HG02610 (cell line): ENCODE measurements at regions not wholly inside any gene's neighbourhood (a gene's known extent, or its start where the extent isn't known, plus 50 kb on each side); places are given as distances from the start of the nearest gene placed in this dataset.
"Not testable (repeated sequence)": the region's sequence is repeated elsewhere in the genome, so short reads cannot be mapped to it uniquely, and the experiment has no call there.

Experiments used
- ATAC-seq: cut with Tn5 transposase; IDR thresholded peaks from one replicate; pipeline ENCODE4 v1.9.1; 2021; ENCODE audit warnings: mild to moderate bottlenecking, moderate library complexity; ENCODE audit not compliant: unreplicated experiment

DNA sequence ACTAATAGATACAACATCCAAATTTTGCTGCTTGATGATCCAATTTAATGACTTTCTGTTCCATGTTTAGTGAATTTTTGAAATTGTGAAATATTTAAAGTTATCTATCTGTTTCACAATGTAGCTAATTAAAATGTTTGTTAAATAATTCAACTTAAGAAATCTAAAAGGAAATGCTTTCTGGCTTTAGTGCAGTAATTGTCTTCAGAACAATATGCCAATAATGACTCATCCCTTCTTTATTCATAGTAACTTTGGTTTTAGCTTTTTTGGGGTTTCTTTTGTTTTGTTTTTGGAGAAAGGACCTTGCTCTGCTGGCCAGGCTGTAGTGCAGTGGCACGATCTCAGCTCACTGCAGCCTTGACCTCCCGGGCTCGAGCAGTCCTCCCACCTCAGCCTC is 479.2 kb upstream of the RGS6 start:
- no peak for ATAC-seq

DNA sequence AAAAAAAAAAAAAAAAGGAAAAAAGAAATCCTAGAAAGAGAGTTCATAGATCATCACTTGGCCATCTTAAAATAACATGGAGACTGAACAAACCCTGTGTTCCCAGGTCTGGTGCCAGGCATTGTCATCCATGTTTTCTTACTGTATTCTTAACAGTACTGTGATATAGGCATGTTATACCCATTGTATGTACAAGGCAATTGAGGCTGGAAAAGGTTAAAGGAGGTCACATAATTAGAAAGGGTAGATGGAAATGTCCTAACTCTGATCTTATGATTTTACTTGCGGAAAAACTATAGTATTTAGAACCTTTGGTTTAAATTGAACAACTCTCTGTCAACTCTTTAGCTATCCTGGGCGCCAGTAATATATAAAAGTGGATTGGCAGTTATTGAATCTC is 478.2 kb upstream of the RGS6 start:
- no peak for ATAC-seq

- ATAC-seq, result no peak
These were observed 477.5 kb upstream of the RGS6 start for GRCh38 chr14:71454513-71455332.

DNA sequence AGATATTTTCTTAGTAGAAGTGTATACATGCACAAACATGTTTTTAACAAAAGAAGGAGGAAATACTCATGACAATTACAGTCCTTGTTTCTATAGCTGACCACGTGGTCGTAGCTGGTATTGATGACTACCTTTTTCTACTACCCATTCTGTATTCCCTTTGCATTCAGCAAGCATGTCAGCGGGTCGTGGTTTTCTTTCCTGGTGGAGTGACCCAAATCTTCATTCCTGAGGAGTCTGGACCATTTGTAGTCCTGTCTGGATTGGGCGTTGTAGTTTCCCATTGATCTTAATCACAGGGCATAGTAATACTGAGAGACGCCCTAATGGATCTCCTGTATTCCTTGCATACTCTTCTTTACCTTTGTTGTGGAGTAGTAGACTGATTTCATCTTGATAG is 472.1 kb upstream of the RGS6 start:
- ATAC-seq, result no peak

- ATAC-seq, result not testable (repeated sequence)
These were observed 470.6 kb upstream of the RGS6 start for GRCh38 chr14:71461617-71462016.

GRCh38 chr14:71463807-71464206 is 468.4 kb upstream of the RGS6 start:
- no peak for ATAC-seq

GRCh38 chr14:71464840-71465239 is 467.4 kb upstream of the RGS6 start:
- ATAC-seq, result no peak

DNA sequence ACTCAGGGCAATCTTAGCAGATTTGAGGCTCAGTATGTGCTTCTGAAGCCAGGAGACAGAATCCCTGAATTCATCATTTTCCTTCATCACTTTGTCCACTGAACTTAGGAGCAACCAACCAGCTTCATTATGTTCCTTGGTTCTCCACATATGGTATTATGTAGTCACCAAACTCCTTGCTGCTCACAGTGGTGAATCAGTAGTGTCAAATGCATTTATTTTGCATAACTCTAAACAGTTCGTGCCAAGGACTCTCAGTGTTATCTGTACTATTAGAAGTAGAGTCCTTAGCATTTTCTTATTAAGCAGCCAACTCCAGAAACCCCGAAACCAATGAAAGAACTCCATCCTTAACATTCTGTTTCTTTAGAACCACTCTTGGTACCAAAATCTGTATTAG is 466.9 kb upstream of the RGS6 start:
- no peak for ATAC-seq

DNA sequence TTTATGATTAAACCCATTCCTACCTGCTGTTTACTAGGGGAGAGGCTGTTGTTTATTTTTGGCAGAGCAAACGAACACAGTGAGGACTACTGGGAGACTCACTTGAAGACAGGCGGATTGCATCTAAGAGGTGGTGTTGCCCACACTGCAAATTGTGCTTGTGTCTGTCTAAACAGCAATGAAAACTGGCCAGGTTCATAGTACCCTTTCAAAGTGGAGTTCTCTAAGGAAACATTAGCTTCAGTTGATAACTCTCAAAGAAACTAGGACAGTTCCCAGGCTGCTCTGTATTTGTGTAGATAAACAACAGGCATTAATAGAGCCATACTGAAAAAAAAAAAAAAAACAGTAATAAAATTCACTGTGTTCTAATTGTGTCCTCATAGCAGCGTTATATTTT is 466.0 kb upstream of the RGS6 start:
- no peak for ATAC-seq

GRCh38 chr14:71466946-71467345 is 465.3 kb upstream of the RGS6 start:
- no peak for ATAC-seq

DNA sequence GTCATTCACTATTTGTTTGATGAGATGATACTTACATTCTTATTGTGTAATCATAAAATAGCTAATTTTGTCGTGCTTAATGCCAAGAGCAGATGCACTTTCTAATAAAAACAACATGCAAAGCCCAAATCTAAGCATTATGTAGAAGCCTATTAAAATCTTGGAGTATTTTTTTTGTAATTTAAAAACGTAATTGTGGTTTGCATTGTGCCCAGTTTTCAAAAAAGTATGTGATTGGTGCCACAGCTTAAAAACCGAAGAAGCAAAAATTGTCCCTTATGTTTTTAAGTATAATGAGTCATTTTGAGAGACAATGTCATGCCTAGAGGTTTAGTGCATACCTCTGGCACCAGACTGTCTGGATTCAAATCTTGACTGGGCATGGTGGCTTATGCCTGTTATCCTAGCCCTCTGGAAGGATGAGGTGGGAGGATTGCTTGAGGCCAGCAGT is 464.8 kb upstream of the RGS6 start:
- no peak for ATAC-seq

- ATAC-seq, result no peak
These were observed 463.5 kb upstream of the RGS6 start for GRCh38 chr14:71468701-71469100.

- no peak for ATAC-seq
These were observed 462.4 kb upstream of the RGS6 start for GRCh38 chr14:71469643-71470335.

DNA sequence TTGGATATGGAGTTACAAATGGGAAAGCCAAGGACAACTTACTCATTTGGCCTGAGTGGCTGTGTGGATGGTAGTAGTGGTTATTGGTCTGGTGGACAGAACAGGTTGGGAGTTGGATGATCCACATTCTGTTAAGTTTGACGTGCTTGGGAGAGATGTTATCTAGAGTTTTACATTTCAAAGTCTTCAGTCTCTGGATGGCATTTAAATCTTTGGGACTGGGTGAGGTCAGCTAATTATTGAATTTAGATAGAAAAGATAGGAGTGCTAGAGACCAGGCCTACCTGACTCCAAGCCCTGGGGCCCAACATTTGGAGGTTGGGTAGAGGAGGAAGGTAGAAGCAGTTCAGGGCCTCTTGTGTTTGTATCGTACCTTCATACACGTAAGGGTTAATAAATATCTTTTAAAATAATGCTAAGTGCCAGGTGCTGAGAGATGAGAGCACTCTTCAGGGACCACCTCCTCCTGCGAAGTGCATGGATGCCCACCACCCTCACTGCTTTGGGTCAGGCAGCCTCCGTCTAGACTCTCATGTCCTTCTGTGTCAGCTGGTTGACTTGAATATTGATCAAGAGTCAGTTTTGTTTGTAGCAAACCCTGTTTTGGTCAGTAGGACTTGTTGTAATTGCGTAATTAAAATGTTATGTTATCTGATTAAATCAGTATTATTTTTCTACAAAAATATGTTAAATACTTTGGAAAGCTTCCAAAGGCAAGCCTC is 460.4 kb upstream of the RGS6 start:
- ATAC-seq, result no peak

- peak; percentile 84 for ATAC-seq
These were observed 459.6 kb upstream of the RGS6 start for GRCh38 chr14:71472356-71473340.

- ATAC-seq, result no peak
These were observed 458.4 kb upstream of the RGS6 start for GRCh38 chr14:71473843-71474242.

DNA sequence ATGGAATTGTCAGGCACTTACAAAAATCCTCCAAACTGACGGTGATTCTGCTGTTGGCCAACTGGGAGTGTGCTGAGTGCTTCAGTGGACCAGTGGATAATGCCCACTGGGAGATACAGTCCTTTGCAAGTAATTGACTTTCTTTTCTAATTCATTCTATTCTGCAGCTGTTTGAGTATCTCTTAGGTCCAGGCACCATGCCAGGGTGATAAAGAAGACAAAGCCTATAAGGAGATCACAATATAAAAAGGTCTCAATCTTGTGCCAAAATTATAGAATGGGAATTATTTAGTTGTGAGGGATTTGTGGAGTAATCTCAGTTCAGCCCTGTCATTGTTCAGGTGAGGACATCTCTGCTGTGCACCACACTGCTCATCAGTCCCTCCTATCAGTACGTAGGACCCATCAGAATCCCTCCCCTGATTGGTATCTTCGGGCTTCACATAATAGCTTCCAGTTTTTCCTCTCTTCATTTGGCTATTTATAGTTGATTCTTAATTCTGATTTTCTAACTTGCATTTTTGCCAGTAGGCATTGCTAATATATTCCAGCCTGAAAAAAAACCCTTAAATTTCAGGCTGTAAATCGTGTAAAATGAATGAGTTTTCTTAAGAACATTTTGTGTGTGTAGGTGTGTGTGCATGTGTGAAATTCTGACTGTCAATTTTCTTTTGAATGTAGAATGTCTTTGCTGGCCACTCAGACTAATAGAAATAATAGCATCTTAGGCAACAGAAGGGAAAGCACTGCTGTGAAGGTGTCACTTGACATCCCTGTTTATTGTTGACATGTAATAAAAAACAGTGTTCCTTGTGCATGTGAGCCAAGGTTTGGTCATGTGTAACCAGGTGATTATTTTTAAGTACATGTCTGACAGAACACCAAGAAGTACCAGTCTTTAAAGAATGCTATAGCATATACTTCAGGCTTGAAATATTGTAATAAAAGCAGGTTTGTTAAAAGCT is 457.6 kb upstream of the RGS6 start:
- ATAC-seq, result no peak

DNA sequence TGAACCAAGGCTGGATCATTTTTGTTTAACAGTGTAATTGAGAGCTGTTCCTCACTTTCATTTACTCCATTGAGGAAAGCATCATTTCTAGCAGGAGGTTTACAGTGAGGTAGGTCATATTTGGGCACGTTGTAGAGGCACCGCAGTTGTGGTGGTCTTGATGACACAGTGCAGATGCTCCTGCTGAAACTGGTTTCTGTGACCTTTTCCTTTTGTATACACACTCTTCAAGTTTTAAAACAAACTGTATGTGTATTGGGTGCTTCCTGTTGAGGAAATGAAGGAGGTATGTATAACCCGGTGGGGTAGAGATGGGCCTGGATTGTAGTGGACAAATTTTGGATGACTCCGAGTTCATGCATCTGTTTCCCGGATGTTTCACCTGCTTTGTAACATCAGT is 456.3 kb upstream of the RGS6 start:
- no peak for ATAC-seq

- no peak for ATAC-seq
These were observed 453.7 kb upstream of the RGS6 start for GRCh38 chr14:71478542-71478941.
